ENCODE measurements at regions not wholly inside any gene's neighbourhood (a gene's known extent, or its start where the extent isn't known, plus 50 kb on each side); places are given as distances from the start of the nearest gene placed in this dataset.
A peak's percentile ranks its signal among the peaks of the same experiment; 100 is the strongest.

- H3K9ac ChIP-seq (ENCODE audit: low read length): no peak overlapping the region; the same call in 1 of the 2 replicates
- no peak overlapping the region for H3K4me3 ChIP-seq (ENCODE audit: low read depth, low read length, poor library complexity, severe bottlenecking)
- H3K4me1 ChIP-seq (ENCODE audit: insufficient read depth, low read length, severe bottlenecking): peaks cover 69% of the 10 kb centered on the region
- H3K9me3 ChIP-seq (ENCODE audit: low read length): no peaks in the 10 kb centered on the region
- no peaks in the 10 kb centered on the region for H4K20me1 ChIP-seq (ENCODE audit: insufficient read depth, low read length)
- H3K9me2 ChIP-seq (ENCODE audit: low read depth, low read length): no peaks in the 10 kb centered on the region
- H3K27ac ChIP-seq (ENCODE audit: low read depth, low read length, poor library complexity, severe bottlenecking): peak overlapping the region; percentile 99
- no peaks in the 10 kb centered on the region for H3K79me2 ChIP-seq (ENCODE audit: insufficient read depth, low read length)
- H2AFZ ChIP-seq (ENCODE audit: low read length): no peak overlapping the region
- no peaks in the 10 kb centered on the region for H3K36me3 ChIP-seq (ENCODE audit: insufficient read depth, low read length)
- no peaks in the 10 kb centered on the region for H3K27me3 ChIP-seq (ENCODE audit: insufficient read depth, low read length)
- no peaks in the 10 kb centered on the region for H3F3A ChIP-seq (ENCODE audit: insufficient read depth, low read length)
- TF ChIP-seq EZH2 (IDR thresholded peaks at IDR 0.05; ENCODE audit: borderline replicate concordance, low read length): no peak
- TF ChIP-seq, protein P1, sequence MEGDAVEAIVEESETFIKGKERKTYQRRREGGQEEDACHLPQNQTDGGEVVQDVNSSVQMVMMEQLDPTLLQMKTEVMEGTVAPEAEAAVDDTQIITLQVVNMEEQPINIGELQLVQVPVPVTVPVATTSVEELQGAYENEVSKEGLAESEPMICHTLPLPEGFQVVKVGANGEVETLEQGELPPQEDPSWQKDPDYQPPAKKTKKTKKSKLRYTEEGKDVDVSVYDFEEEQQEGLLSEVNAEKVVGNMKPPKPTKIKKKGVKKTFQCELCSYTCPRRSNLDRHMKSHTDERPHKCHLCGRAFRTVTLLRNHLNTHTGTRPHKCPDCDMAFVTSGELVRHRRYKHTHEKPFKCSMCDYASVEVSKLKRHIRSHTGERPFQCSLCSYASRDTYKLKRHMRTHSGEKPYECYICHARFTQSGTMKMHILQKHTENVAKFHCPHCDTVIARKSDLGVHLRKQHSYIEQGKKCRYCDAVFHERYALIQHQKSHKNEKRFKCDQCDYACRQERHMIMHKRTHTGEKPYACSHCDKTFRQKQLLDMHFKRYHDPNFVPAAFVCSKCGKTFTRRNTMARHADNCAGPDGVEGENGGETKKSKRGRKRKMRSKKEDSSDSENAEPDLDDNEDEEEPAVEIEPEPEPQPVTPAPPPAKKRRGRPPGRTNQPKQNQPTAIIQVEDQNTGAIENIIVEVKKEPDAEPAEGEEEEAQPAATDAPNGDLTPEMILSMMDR (IDR thresholded peaks at IDR 0.05; ENCODE audit: low read length): no peak
- H3K4me2 ChIP-seq (ENCODE audit: low read length): no peak overlapping the region
Measured at GRCh38 chr15:98143116-98143515, 182.6 kb downstream of the ARRDC4 start.

GRCh38 chr15:98144388-98144787 lies 183.9 kb downstream of the ARRDC4 start:
- Histone ChIP-seq H3K36me3 (ENCODE audit: insufficient read depth, low read length) (no peaks in the 10 kb centered on the region), H3K27me3 (ENCODE audit: insufficient read depth, low read length) (no peaks in the 10 kb centered on the region), H3K4me3 (ENCODE audit: low read depth, low read length, poor library complexity, severe bottlenecking) (no peak overlapping the region), H3K27ac (ENCODE audit: low read depth, low read length, poor library complexity, severe bottlenecking) (peak overlapping the region; percentile 99), H3K9me3 (ENCODE audit: low read length) (no peaks in the 10 kb centered on the region), H3K79me2 (ENCODE audit: insufficient read depth, low read length) (no peaks in the 10 kb centered on the region), H3F3A (ENCODE audit: insufficient read depth, low read length) (no peaks in the 10 kb centered on the region), H3K9me2 (ENCODE audit: low read depth, low read length) (no peaks in the 10 kb centered on the region), H3K4me2 (ENCODE audit: low read length) (no peak overlapping the region), H3K9ac (ENCODE audit: low read length) (no peak overlapping the region; the same call in 1 of the 2 replicates), H3K4me1 (ENCODE audit: insufficient read depth, low read length, severe bottlenecking) (peaks cover 75% of the 10 kb centered on the region), H2AFZ (ENCODE audit: low read length) (no peak overlapping the region), H4K20me1 (ENCODE audit: insufficient read depth, low read length) (no peaks in the 10 kb centered on the region)
- TF ChIP-seq, protein P1 (IDR thresholded peaks at IDR 0.05; ENCODE audit: low read length): no peak
- TF ChIP-seq EZH2 (IDR thresholded peaks at IDR 0.05; ENCODE audit: borderline replicate concordance, low read length): no peak

DNA sequence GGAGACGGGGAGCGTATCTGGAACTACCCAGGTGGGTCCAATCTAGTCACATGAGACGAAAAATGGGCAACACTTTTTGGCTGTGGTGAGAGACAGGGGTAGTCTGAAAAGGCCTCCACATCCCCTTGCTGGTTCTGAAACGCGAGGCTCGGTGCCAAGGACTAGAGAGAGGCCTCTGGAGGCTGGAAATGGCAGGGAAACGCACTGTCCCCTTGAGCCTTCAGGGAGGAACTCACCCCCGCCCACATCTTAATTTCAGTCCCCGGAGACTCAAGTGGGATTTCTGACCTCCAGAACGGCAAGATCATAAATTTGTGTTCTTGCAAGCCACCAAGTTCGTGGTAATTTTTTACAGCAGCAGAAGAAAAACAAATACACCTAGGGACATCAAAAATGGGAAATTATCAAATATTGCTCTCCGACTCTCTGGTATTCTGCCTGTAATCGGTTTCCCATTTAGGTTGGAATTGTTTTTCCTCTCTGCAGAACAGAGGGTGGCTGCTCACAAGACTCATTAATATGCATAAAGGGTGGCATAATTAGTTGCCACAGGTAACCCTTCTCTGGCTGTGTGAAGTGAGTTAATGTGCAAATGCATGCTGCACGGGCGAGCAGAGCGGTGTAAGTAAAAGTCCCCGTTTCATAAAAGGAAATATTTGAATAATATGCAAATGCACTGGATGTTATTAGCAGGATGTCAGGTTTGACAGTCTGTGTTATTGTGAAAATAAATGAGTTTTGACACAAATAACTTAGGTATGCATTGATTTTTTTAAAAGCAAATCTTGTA lies 185.7 kb downstream of the ARRDC4 start:
- no peaks in the 10 kb centered on the region for H3K27me3 ChIP-seq (ENCODE audit: insufficient read depth, low read length)
- TF ChIP-seq, protein P1 (IDR thresholded peaks at IDR 0.05; ENCODE audit: low read length): no peak
- no peak for TF ChIP-seq EZH2 (IDR thresholded peaks at IDR 0.05; ENCODE audit: borderline replicate concordance, low read length)
- peak overlapping the region; percentile 47 for H3K4me2 ChIP-seq (ENCODE audit: low read length)
- no peaks in the 10 kb centered on the region for H4K20me1 ChIP-seq (ENCODE audit: insufficient read depth, low read length)
- peak overlapping the region; percentile 64 for H3K9ac ChIP-seq (ENCODE audit: low read length)
- no peaks in the 10 kb centered on the region for H3F3A ChIP-seq (ENCODE audit: insufficient read depth, low read length)
- no peaks in the 10 kb centered on the region for H3K36me3 ChIP-seq (ENCODE audit: insufficient read depth, low read length)
- H3K79me2 ChIP-seq (ENCODE audit: insufficient read depth, low read length): no peaks in the 10 kb centered on the region
- no peaks in the 10 kb centered on the region for H3K9me2 ChIP-seq (ENCODE audit: low read depth, low read length)
- no peak overlapping the region for H2AFZ ChIP-seq (ENCODE audit: low read length)
- H3K27ac ChIP-seq (ENCODE audit: low read depth, low read length, poor library complexity, severe bottlenecking): peak overlapping the region; percentile 99
- H3K9me3 ChIP-seq (ENCODE audit: low read length): no peaks in the 10 kb centered on the region
- H3K4me1 ChIP-seq (ENCODE audit: insufficient read depth, low read length, severe bottlenecking): peaks cover 88% of the 10 kb centered on the region
- H3K4me3 ChIP-seq (ENCODE audit: low read depth, low read length, poor library complexity, severe bottlenecking): peak overlapping the region; percentile 30
